ENCODE measurements at regions not wholly inside any gene's neighbourhood (a gene's known extent, or its start where the extent isn't known, plus 50 kb on each side); places are given as distances from the start of the nearest gene placed in this dataset.

GRCh38 chr4:188841523-188841922 is 702.3 kb downstream of the TRIML1 start:
- DNase-seq (ENCODE audit: low read depth), result no peak

GRCh38 chr4:188854436-188854835 is 715.2 kb downstream of the TRIML1 start:
- no peak for DNase-seq (ENCODE audit: low read depth)

GRCh38 chr4:188858696-188859095 is 719.5 kb downstream of the TRIML1 start:
- DNase-seq (ENCODE audit: low read depth), result no peak

- no peak for DNase-seq (ENCODE audit: low read depth)
Measured at GRCh38 chr4:188864741-188865140, 725.5 kb downstream of the TRIML1 start.

GRCh38 chr4:188867796-188868195 is 728.6 kb downstream of the TRIML1 start:
- no peak for DNase-seq (ENCODE audit: low read depth)

GRCh38 chr4:188869581-188869980 is 730.3 kb downstream of the TRIML1 start:
- DNase-seq (ENCODE audit: low read depth), result peak; percentile 58

- no peak for DNase-seq (ENCODE audit: low read depth)
Measured at GRCh38 chr4:188872809-188873208, 733.6 kb downstream of the TRIML1 start.

GRCh38 chr4:188876881-188877280 is 737.6 kb downstream of the TRIML1 start:
- no peak for DNase-seq (ENCODE audit: low read depth)

GRCh38 chr4:188879598-188879997 is 740.4 kb downstream of the TRIML1 start:
- no peak for DNase-seq (ENCODE audit: low read depth)

GRCh38 chr4:188887905-188888304 is 748.7 kb downstream of the TRIML1 start:
- no peak for DNase-seq (ENCODE audit: low read depth)

GRCh38 chr4:188892837-188893236 is 753.6 kb downstream of the TRIML1 start:
- DNase-seq (ENCODE audit: low read depth), result no peak

- DNase-seq (ENCODE audit: low read depth), result no peak
Measured at GRCh38 chr4:188903986-188904385, 764.7 kb downstream of the TRIML1 start.

- no peak for DNase-seq (ENCODE audit: low read depth)
Measured at GRCh38 chr4:188904617-188905016, 765.4 kb downstream of the TRIML1 start.

GRCh38 chr4:188905248-188905647 is 766.0 kb downstream of the TRIML1 start:
- DNase-seq (ENCODE audit: low read depth), result no peak

- DNase-seq (ENCODE audit: low read depth), result no peak
Measured at GRCh38 chr4:188911199-188911598, 772.0 kb downstream of the TRIML1 start.

- DNase-seq (ENCODE audit: low read depth), result no peak
Measured at GRCh38 chr4:188911707-188912106, 772.5 kb downstream of the TRIML1 start.

- no peak for DNase-seq (ENCODE audit: low read depth)
Measured at GRCh38 chr4:188915175-188915574, 775.9 kb downstream of the TRIML1 start.

GRCh38 chr4:188918787-188919186 is 779.5 kb downstream of the TRIML1 start:
- DNase-seq (ENCODE audit: low read depth), result no peak

GRCh38 chr4:188930822-188931221 is 791.6 kb downstream of the TRIML1 start:
- no peak for DNase-seq (ENCODE audit: low read depth)

- peak; percentile 61 for DNase-seq (ENCODE audit: low read depth)
Measured at GRCh38 chr4:188934320-188934962, 795.2 kb downstream of the TRIML1 start.

- DNase-seq (ENCODE audit: low read depth), result peak; percentile 96
Measured at GRCh38 chr4:188941524-188942119, 802.4 kb downstream of the TRIML1 start.

- DNase-seq (ENCODE audit: low read depth), result no peak
Measured at GRCh38 chr4:188942606-188943005, 803.4 kb downstream of the TRIML1 start.

GRCh38 chr4:188949596-188949995 is 810.4 kb downstream of the TRIML1 start:
- DNase-seq (ENCODE audit: low read depth), result no peak

GRCh38 chr4:188955066-188955465 is 815.8 kb downstream of the TRIML1 start:
- DNase-seq (ENCODE audit: low read depth), result no peak

Measured in fibroblast of the conjunctiva (primary cell).